Thyroid gland (tissue), 4 donors: ENCODE measurements at regions not wholly inside any gene's neighbourhood (a gene's known extent, or its start where the extent isn't known, plus 50 kb on each side); places are given as distances from the start of the nearest gene placed in this dataset.

Source experiments
- DNase-seq, 2 donors: peaks; one replicate each; pipeline ENCODE4 v3.0.0-alpha.2; 2019
- H3K27ac ChIP-seq, 3 donors: fragments of 200-600 bp; sonication (generic); 1 replicate in 2 of 3; 2 replicates in 1 of 3; pipeline ENCODE4 v1.5.1; 2016 to 2019; ENCODE audit warnings: mild to moderate bottlenecking in 1 of 3, moderate library complexity in 1 of 3
- H3K27me3 ChIP-seq: fragments of 200-600 bp; sonication (generic); one replicate; pipeline ENCODE4 v1.5.1; 2019
- H3K36me3 ChIP-seq, 2 donors: fragments of 200-600 bp; sonication (generic); one replicate each; pipeline ENCODE4 v1.5.1; 2016 to 2019
- H3K4me1 ChIP-seq, 2 donors: fragments of 200-600 bp; sonication (generic); one replicate each; pipeline ENCODE4 v1.5.1; 2017 to 2019
- H3K4me3 ChIP-seq, 3 donors: fragments of 200-600 bp; sonication (generic); replicated peaks in 1 of 3; 1 replicate in 2 of 3; 2 replicates in 1 of 3; pipeline ENCODE4 v1.5.1; 2016; ENCODE audit warnings: mild to moderate bottlenecking in 1 of 3
- H3K9me3 ChIP-seq: fragments of 200-600 bp; sonication (generic); one replicate; pipeline ENCODE4 v1.5.1; 2017
- POLR2A ChIP-seq, 2 donors: fragments of 450-650 bp; IDR thresholded peaks; one replicate each; pipeline ENCODE4 v1.6.1; 2017; ENCODE audit warnings: antibody characterized with exemption in 2 of 2, mild to moderate bottlenecking in 2 of 2, moderate library complexity in 1 of 2
- WGBS, 2 donors: methylation state at CpG; one replicate each; pipeline ENCODE4 v1.1.5; 2017; 5-methylcytosine and 5-hydroxymethylcytosine counted together
- intact Hi-C: fragments of 100-400 bp; cut with DNase I; formaldehyde crosslinking; loops from one replicate; pipeline ENCODE4 v1.15.1; 2023
- TF ChIP-seq, protein P1 (sequence below), 6 experiments: fragments of 200-600 bp in 3 of 6; fragments of 450-650 bp in 3 of 6; sonication (generic) in 3 of 6; IDR thresholded peaks; one replicate each; pipeline ENCODE4 v1.5.1; 2016 to 2019; ENCODE audit warnings: antibody characterized with exemption in 6 of 6, mild to moderate bottlenecking in 2 of 6, inconsistent platforms in 1 of 6, moderate library complexity in 1 of 6

DNA sequence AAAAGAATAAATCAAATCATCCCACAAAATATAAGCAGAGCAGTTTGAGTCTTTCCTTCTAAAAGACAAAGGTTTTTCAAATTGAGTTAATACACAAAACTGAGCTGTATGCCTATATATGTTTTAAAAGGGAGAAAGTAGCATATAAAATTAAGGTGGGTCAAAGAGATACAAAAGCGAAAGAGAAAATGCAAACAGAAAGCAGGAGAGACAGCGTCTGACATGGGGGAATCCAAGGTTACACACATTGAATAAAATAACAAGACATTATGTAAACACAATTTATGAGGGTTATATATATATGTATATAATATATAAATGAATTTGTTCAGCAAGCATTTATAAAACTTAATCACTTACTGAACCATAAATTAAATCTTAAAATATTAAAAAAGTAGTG lies 276.1 kb upstream of the LCORL start:
- Histone ChIP-seq H3K27ac (no peak overlapping the region), H3K36me3 (no peaks in the 10 kb centered on the region), H3K4me3 (no peak overlapping the region), H3K27me3 (no peaks in the 10 kb centered on the region), H3K4me1 (no peaks in the 10 kb centered on the region), H3K9me3 (no peaks in the 10 kb centered on the region)
- intact Hi-C loops: no loop called here
- TF ChIP-seq, protein P1, sequence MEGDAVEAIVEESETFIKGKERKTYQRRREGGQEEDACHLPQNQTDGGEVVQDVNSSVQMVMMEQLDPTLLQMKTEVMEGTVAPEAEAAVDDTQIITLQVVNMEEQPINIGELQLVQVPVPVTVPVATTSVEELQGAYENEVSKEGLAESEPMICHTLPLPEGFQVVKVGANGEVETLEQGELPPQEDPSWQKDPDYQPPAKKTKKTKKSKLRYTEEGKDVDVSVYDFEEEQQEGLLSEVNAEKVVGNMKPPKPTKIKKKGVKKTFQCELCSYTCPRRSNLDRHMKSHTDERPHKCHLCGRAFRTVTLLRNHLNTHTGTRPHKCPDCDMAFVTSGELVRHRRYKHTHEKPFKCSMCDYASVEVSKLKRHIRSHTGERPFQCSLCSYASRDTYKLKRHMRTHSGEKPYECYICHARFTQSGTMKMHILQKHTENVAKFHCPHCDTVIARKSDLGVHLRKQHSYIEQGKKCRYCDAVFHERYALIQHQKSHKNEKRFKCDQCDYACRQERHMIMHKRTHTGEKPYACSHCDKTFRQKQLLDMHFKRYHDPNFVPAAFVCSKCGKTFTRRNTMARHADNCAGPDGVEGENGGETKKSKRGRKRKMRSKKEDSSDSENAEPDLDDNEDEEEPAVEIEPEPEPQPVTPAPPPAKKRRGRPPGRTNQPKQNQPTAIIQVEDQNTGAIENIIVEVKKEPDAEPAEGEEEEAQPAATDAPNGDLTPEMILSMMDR (IDR thresholded peaks at IDR 0.05): no peak
- TF ChIP-seq POLR2A (IDR thresholded peaks at IDR 0.05): no peak
- 79 to 84% methylated on average over 2 of the region's 2 CpGs for WGBS, 2 donors
- no peak for DNase-seq

DNA sequence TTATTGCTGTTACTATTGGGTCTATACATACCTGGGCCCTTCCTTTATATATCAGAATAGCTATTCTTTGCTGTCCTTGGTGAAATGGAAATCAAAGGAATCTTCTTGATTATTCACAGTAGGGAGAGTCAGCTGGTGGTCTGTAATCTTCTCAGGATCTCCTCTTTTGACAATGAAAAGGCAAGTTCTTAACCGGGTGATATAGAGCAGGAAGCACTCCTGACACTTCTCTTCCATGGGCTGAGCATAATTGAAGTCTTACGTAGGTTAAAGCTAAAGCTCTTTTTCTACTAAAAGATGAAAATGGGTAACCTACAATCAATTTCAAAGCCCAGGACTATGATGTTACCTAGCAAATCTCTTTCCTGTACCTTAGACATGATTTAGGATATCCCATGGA lies 274.9 kb upstream of the LCORL start:
- no peak overlapping the region for H3K27ac ChIP-seq
- no peaks in the 10 kb centered on the region for H3K36me3 ChIP-seq
- intact Hi-C loops: no loop called here
- 51 to 58% methylated on average over 2 of the region's 2 CpGs for WGBS, 2 donors
- TF ChIP-seq, protein P1 (IDR thresholded peaks at IDR 0.05): no peak
- no peak for TF ChIP-seq POLR2A (IDR thresholded peaks at IDR 0.05)
- no peaks in the 10 kb centered on the region for H3K4me1 ChIP-seq
- no peak overlapping the region for H3K4me3 ChIP-seq
- no peaks in the 10 kb centered on the region for H3K9me3 ChIP-seq
- DNase-seq: no peak
- no peaks in the 10 kb centered on the region for H3K27me3 ChIP-seq

DNA sequence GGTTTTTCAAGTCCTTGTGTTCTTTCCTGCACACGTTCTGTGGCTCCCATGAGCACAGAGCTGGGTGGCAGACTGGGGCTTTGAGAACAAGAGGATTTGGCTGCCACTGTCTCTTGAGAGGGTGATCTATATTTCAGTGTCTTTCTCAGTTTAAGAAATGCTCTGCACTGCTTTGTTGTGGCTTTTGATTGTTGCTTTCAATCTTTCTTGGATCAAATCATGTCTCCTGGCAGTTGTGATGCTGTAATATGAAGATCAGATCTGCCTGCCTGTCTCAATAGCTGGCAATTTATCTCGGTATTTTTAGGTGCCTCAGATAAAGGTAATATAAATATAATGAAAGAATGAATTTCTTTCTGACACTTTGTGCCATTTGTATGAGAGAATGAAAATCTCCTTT lies 273.3 kb upstream of the LCORL start:
- Histone ChIP-seq H3K36me3 (no peaks in the 10 kb centered on the region), H3K9me3 (no peaks in the 10 kb centered on the region), H3K4me1 (no peaks in the 10 kb centered on the region), H3K27ac (no peak overlapping the region), H3K4me3 (no peak overlapping the region), H3K27me3 (no peaks in the 10 kb centered on the region)
- 48 to 56% methylated on average over 2 of the region's 2 CpGs for WGBS, 2 donors
- intact Hi-C loops: no loop called here
- DNase-seq: no peak
- TF ChIP-seq, protein P1 (IDR thresholded peaks at IDR 0.05): no peak
- no peak for TF ChIP-seq POLR2A (IDR thresholded peaks at IDR 0.05)

DNA sequence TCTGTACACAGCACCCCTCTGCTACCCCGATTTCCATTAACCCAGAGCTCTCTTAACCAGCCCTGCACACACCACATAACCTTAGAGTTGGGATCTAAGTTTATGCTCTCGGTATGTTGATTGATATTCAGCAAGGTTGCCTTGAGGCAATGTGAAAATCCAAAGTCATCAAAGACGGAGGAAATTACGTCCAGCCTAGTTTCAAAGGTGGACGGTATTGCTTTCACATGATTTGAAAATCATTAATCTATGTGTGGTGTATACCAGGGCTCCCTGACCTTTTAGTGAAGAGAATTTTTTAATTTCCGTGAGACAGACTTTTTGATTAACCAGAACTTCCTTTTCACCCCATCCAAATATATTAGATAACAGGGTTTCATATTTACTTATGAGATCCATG lies 272.5 kb upstream of the LCORL start:
- intact Hi-C loops: no loop called here
- Histone ChIP-seq H3K27ac (no peak overlapping the region), H3K4me1 (no peaks in the 10 kb centered on the region), H3K27me3 (no peaks in the 10 kb centered on the region), H3K36me3 (no peaks in the 10 kb centered on the region), H3K9me3 (no peaks in the 10 kb centered on the region), H3K4me3 (no peak overlapping the region)
- TF ChIP-seq, protein P1 (IDR thresholded peaks at IDR 0.05): no peak
- TF ChIP-seq POLR2A (IDR thresholded peaks at IDR 0.05): no peak
- no peak for DNase-seq
- 83 to 89% methylated on average over 6 of the region's 6 CpGs for WGBS, 2 donors

DNA sequence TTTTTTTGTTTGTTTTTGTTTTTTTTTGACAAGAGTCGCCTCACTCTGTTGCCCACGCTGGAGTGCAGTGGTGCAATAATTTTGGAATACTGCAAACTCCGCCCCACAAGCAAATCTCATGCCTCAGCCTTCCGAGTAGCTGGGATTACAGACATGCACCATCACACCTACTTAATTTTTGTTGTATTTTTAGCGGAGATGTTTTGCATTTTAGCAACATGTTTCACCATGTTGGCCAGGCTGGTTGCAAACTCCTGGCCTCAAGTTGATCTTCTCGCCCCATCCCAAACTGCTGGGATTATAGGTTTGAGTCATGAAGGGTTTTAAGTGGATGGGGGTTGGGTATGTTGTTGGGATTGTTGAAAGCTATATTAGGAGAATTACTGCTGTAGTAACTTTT lies 270.9 kb upstream of the LCORL start:
- DNase-seq: no peak
- H3K9me3 ChIP-seq: no peaks in the 10 kb centered on the region
- TF ChIP-seq, protein P1 (IDR thresholded peaks at IDR 0.05): no peak
- no peak for TF ChIP-seq POLR2A (IDR thresholded peaks at IDR 0.05)
- no peaks in the 10 kb centered on the region for H3K4me1 ChIP-seq
- H3K36me3 ChIP-seq: no peaks in the 10 kb centered on the region
- WGBS, 2 donors: 83 to 84% methylated on average over 6 of the region's 6 CpGs
- intact Hi-C loops: no loop called here
- H3K4me3 ChIP-seq: no peak overlapping the region
- no peaks in the 10 kb centered on the region for H3K27me3 ChIP-seq
- H3K27ac ChIP-seq: no peak overlapping the region
